Ishikawa (cell line): ENCODE measurements at regions not wholly inside any gene's neighbourhood (a gene's known extent, or its start where the extent isn't known, plus 50 kb on each side); places are given as distances from the start of the nearest gene placed in this dataset.
A peak's percentile ranks its signal among the peaks of the same experiment; 100 is the strongest.

Experiments used
- CEBPB ChIP-seq: IDR thresholded peaks from 2 replicates; pipeline ENCODE4 v1.6.1; 2012
- CREB1 ChIP-seq: IDR thresholded peaks from 2 replicates; pipeline ENCODE4 v1.6.1; 2012; ENCODE audit warnings: low read depth
- EGR1 ChIP-seq: IDR thresholded peaks from 2 replicates; pipeline ENCODE4 v1.6.1; 2012
- EP300 ChIP-seq: IDR thresholded peaks from 2 replicates; pipeline ENCODE4 v1.6.1; 2012; ENCODE audit warnings: borderline replicate concordance
- FOXM1 ChIP-seq: IDR thresholded peaks from 2 replicates; pipeline ENCODE4 v1.6.1; 2012; ENCODE audit warnings: low read depth, borderline replicate concordance
- NFIC ChIP-seq: IDR thresholded peaks from 2 replicates; pipeline ENCODE4 v1.6.1; 2012
- RAD21 ChIP-seq: IDR thresholded peaks from 2 replicates; pipeline ENCODE4 v1.6.1; 2012; ENCODE audit warnings: low read depth
- TAF1 ChIP-seq: IDR thresholded peaks from 2 replicates; pipeline ENCODE4 v1.6.1; 2012; ENCODE audit warnings: low read depth, mild to moderate bottlenecking
- TCF12 ChIP-seq: IDR thresholded peaks from 2 replicates; pipeline ENCODE4 v1.6.1; 2012; ENCODE audit warnings: low read depth
- TEAD4 ChIP-seq: IDR thresholded peaks from 2 replicates; pipeline ENCODE4 v1.6.1; 2012
- YY1 ChIP-seq: IDR thresholded peaks from 2 replicates; pipeline ENCODE4 v1.6.1; 2012; ENCODE audit warnings: low read depth
- ZBTB7A ChIP-seq: IDR thresholded peaks from 2 replicates; pipeline ENCODE4 v1.6.1; 2012; ENCODE audit warnings: low read depth
- TF ChIP-seq, protein P1 (sequence below): IDR thresholded peaks from 2 replicates; pipeline ENCODE4 v1.6.1; 2012
- TF ChIP-seq, protein P2 (sequence below): IDR thresholded peaks from 2 replicates; pipeline ENCODE4 v1.6.1; 2012
- TF ChIP-seq, protein P3 (sequence below): IDR thresholded peaks from 2 replicates; pipeline ENCODE4 v1.6.1; 2012; ENCODE audit warnings: low read depth, mild to moderate bottlenecking

DNA sequence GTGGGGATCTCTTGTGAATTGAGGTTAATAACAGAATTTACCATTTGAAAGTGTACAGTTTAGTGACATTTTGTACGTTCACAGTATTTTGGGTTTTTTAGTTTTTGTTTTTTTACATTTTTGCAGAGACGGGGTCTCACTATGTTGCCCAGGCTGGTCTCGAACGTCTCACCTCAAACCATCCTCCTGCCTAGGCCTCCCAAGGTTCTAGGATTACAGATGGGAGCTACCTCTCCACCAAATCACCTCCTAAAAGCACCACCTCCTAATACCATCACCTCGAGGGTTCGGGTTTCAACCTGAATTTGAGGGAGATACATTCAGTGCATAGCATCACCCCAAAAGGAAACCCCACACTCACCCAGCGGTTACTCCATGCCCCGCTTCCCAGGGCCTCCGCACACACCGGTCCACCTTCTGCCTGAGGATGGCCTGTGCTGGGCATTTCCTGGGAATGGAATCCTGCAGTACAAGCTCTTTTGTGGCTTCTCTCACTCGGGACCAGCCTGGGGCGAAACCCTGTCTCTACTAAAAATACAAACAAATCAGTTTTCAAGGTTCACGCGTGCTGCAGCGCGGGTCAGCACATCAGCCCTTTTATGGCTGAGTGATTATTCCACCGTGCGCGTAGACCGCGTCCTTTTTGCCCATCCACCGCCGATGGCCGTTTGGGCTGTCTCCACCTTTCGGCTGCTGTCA, 182.7 kb upstream of the CIBAR2 start:
- TF ChIP-seq TCF12 (no peak), YY1 (no peak), EGR1 (no peak), FOXM1 (no peak), ZBTB7A (no peak), RAD21 (no peak), CEBPB (no peak), EP300 (no peak), NFIC (no peak), TAF1 (no peak), CREB1 (no peak), TEAD4 (no peak)
- TF ChIP-seq, protein P1, sequence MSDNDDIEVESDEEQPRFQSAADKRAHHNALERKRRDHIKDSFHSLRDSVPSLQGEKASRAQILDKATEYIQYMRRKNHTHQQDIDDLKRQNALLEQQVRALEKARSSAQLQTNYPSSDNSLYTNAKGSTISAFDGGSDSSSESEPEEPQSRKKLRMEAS: no peak
- TF ChIP-seq, protein P2, sequence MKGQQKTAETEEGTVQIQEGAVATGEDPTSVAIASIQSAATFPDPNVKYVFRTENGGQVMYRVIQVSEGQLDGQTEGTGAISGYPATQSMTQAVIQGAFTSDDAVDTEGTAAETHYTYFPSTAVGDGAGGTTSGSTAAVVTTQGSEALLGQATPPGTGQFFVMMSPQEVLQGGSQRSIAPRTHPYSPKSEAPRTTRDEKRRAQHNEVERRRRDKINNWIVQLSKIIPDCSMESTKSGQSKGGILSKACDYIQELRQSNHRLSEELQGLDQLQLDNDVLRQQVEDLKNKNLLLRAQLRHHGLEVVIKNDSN: no peak
- TF ChIP-seq, protein P3, sequence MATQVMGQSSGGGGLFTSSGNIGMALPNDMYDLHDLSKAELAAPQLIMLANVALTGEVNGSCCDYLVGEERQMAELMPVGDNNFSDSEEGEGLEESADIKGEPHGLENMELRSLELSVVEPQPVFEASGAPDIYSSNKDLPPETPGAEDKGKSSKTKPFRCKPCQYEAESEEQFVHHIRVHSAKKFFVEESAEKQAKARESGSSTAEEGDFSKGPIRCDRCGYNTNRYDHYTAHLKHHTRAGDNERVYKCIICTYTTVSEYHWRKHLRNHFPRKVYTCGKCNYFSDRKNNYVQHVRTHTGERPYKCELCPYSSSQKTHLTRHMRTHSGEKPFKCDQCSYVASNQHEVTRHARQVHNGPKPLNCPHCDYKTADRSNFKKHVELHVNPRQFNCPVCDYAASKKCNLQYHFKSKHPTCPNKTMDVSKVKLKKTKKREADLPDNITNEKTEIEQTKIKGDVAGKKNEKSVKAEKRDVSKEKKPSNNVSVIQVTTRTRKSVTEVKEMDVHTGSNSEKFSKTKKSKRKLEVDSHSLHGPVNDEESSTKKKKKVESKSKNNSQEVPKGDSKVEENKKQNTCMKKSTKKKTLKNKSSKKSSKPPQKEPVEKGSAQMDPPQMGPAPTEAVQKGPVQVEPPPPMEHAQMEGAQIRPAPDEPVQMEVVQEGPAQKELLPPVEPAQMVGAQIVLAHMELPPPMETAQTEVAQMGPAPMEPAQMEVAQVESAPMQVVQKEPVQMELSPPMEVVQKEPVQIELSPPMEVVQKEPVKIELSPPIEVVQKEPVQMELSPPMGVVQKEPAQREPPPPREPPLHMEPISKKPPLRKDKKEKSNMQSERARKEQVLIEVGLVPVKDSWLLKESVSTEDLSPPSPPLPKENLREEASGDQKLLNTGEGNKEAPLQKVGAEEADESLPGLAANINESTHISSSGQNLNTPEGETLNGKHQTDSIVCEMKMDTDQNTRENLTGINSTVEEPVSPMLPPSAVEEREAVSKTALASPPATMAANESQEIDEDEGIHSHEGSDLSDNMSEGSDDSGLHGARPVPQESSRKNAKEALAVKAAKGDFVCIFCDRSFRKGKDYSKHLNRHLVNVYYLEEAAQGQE: no peak

DNA sequence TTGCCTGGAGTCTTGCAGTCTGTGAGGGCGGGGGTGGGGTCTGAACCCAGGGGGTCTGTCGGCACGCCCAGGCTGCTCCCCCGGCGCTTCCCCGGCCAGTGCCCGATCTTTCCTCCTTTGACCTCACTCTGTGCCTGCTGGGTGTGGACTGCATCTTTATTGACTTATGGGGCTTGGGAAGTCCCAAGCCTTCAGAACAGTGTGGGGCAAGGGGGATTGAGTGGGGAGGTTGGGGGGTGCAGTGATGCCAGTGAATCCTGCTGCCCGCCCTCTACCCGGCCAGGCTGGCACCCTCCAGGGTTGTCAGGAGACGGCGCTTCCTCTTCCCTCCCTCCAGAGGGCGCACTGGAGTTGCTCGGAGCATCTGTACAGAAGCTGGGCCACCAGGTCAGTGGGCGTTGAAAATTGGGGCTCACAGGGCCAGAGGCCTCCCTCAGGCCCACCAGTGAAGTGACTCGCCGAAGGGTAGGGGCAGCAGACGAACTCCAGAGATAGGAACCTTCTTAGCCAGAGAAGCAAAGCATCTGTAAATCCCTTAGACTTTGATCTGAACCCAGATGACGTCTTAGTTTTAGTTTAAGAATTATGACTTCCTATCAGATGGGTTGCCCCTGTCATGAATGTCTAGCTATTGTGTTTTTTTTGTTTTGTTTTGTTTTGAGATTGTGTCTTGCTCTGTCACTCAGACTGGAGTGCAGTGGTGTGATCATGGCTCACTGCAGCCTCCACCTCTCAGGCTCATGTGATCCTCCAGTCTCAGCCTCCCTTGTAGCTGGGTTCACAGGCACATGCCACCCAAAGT, 184.8 kb upstream of the CIBAR2 start:
- peak; percentile 73 for TF ChIP-seq RAD21
- TF ChIP-seq EP300: no peak
- no peak for TF ChIP-seq TCF12
- TF ChIP-seq NFIC: no peak

DNA sequence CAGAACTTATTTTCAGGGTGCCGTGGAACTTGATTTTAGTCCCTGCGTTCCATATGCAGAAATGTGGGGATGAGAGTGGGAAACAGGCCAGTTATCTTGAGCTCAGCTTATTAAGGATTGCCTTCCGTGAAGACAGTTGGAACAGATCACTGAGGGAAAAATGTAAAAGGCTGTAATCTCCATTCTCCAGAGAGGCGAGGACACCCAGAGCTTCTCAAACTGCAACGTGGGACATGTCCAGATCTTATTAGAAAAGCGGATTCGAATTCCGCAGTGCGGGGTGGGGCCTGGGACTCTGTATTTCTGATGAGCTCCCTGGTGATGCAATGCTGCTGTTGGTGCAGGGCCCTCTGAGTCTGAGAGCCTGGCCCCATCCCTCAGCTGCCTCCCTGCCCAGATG, 185.6 kb upstream of the CIBAR2 start:
- TF ChIP-seq EP300 (no peak), FOXM1 (no peak), CREB1 (no peak), TCF12 (no peak), TAF1 (no peak)

GRCh38 chr16:85300406-85300968, 188.2 kb upstream of the CIBAR2 start:
- TF ChIP-seq EGR1: no peak
- no peak for TF ChIP-seq TCF12
- no peak for TF ChIP-seq CEBPB
- TF ChIP-seq ZBTB7A: no peak
- TF ChIP-seq TEAD4: no peak
- TF ChIP-seq, protein P3: no peak
- TF ChIP-seq FOXM1: no peak
- TF ChIP-seq TAF1: no peak
- TF ChIP-seq YY1: no peak
- TF ChIP-seq, protein P2: no peak
- TF ChIP-seq EP300: no peak
- no peak for TF ChIP-seq RAD21
- no peak for TF ChIP-seq CREB1

- TF ChIP-seq CREB1 (no peak), TCF12 (0 out of 2 replicates have a peak, but pooled peaks have one; percentile 15), EP300 (no peak), ZBTB7A (no peak), FOXM1 (peak; percentile 28; the same call in 1 of the 2 replicates)
Observed at GRCh38 chr16:85301231-85301630, 189.0 kb upstream of the CIBAR2 start.
